ENCODE measurements at regions not wholly inside any gene's neighbourhood (a gene's known extent, or its start where the extent isn't known, plus 50 kb on each side); places are given as distances from the start of the nearest gene placed in this dataset.

DNA sequence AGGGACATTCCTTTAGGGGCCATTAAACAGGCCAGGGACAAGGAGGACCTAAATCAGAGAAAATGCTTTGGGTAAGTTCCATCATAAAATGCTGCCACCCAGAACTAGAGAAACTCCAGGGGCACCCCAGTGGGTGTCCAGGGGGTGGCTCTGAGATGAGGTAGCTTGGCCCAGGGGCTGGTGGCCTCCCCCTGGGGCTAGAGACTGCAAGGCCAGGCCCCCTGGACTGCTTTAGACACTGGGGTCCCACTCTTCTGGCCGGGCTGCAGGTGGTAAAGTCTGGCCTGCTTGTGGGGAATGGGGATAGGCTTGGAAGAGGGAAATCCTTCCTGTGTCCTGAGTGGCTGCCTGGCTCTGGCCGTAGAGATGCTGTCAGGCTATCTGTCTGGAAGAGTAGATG, 169.6 kb upstream of the PODXL start (continued):
- TF ChIP-seq, protein P1, sequence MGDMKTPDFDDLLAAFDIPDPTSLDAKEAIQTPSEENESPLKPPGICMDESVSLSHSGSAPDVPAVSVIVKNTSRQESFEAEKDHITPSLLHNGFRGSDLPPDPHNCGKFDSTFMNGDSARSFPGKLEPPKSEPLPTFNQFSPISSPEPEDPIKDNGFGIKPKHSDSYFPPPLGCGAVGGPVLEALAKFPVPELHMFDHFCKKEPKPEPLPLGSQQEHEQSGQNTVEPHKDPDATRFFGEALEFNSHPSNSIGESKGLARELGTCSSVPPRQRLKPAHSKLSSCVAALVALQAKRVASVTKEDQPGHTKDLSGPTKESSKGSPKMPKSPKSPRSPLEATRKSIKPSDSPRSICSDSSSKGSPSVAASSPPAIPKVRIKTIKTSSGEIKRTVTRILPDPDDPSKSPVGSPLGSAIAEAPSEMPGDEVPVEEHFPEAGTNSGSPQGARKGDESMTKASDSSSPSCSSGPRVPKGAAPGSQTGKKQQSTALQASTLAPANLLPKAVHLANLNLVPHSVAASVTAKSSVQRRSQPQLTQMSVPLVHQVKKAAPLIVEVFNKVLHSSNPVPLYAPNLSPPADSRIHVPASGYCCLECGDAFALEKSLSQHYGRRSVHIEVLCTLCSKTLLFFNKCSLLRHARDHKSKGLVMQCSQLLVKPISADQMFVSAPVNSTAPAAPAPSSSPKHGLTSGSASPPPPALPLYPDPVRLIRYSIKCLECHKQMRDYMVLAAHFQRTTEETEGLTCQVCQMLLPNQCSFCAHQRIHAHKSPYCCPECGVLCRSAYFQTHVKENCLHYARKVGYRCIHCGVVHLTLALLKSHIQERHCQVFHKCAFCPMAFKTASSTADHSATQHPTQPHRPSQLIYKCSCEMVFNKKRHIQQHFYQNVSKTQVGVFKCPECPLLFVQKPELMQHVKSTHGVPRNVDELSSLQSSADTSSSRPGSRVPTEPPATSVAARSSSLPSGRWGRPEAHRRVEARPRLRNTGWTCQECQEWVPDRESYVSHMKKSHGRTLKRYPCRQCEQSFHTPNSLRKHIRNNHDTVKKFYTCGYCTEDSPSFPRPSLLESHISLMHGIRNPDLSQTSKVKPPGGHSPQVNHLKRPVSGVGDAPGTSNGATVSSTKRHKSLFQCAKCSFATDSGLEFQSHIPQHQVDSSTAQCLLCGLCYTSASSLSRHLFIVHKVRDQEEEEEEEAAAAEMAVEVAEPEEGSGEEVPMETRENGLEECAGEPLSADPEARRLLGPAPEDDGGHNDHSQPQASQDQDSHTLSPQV (IDR thresholded peaks at IDR 0.05), result no peak
- TF ChIP-seq, protein P2, sequence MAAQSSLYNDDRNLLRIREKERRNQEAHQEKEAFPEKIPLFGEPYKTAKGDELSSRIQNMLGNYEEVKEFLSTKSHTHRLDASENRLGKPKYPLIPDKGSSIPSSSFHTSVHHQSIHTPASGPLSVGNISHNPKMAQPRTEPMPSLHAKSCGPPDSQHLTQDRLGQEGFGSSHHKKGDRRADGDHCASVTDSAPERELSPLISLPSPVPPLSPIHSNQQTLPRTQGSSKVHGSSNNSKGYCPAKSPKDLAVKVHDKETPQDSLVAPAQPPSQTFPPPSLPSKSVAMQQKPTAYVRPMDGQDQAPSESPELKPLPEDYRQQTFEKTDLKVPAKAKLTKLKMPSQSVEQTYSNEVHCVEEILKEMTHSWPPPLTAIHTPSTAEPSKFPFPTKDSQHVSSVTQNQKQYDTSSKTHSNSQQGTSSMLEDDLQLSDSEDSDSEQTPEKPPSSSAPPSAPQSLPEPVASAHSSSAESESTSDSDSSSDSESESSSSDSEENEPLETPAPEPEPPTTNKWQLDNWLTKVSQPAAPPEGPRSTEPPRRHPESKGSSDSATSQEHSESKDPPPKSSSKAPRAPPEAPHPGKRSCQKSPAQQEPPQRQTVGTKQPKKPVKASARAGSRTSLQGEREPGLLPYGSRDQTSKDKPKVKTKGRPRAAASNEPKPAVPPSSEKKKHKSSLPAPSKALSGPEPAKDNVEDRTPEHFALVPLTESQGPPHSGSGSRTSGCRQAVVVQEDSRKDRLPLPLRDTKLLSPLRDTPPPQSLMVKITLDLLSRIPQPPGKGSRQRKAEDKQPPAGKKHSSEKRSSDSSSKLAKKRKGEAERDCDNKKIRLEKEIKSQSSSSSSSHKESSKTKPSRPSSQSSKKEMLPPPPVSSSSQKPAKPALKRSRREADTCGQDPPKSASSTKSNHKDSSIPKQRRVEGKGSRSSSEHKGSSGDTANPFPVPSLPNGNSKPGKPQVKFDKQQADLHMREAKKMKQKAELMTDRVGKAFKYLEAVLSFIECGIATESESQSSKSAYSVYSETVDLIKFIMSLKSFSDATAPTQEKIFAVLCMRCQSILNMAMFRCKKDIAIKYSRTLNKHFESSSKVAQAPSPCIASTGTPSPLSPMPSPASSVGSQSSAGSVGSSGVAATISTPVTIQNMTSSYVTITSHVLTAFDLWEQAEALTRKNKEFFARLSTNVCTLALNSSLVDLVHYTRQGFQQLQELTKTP (IDR thresholded peaks at IDR 0.05; ENCODE audit: low read depth in 1 of 2, partially characterized antibody in 2 of 2), result no peak
- no peak for TF ChIP-seq HNRNPL (IDR thresholded peaks at IDR 0.05; ENCODE audit: low read depth, low read length)
- no peak for TF ChIP-seq WHSC1 (IDR thresholded peaks at IDR 0.05; ENCODE audit: low read length)
- TF ChIP-seq HMG20B (CRISPR knock-in tag; IDR thresholded peaks at IDR 0.05), result no peak
